Stimulated activated memory B cell treated with anti-CD40 and anti-IgM and Interleukin-4, amounts not matched to agents 10 μg/mL and 1 μg/mL and 100 μg/mL, for 72 hours (primary cell): ENCODE measurements at regions not wholly inside any gene's neighbourhood (a gene's known extent, or its start where the extent isn't known, plus 50 kb on each side); places are given as distances from the start of the nearest gene placed in this dataset.

Source experiments
- ATAC-seq: fragments of 150-1000 bp; cut with Tn5 transposase; 2 replicates; pipeline ENCODE4 v1.10.0; 2021
- H3K27ac Mint-ChIP-seq: one replicate; pipeline ENCODE4 v1.8.0; 2022; ENCODE audit warnings: mild to moderate bottlenecking, mixed read lengths
- H3K27me3 Mint-ChIP-seq: one replicate; pipeline ENCODE4 v1.8.0; 2022; ENCODE audit warnings: mixed read lengths
- H3K36me3 Mint-ChIP-seq: one replicate; pipeline ENCODE4 v1.8.0; 2022; ENCODE audit warnings: mixed read lengths
- H3K4me1 Mint-ChIP-seq: one replicate; pipeline ENCODE4 v1.8.0; 2022; ENCODE audit warnings: mixed read lengths
- H3K4me3 Mint-ChIP-seq: one replicate; pipeline ENCODE4 v1.8.0; 2022; ENCODE audit warnings: mild to moderate bottlenecking, moderate library complexity, mixed read lengths
- H3K9me3 Mint-ChIP-seq: one replicate; pipeline ENCODE4 v1.8.0; 2022; ENCODE audit warnings: mixed read lengths

DNA sequence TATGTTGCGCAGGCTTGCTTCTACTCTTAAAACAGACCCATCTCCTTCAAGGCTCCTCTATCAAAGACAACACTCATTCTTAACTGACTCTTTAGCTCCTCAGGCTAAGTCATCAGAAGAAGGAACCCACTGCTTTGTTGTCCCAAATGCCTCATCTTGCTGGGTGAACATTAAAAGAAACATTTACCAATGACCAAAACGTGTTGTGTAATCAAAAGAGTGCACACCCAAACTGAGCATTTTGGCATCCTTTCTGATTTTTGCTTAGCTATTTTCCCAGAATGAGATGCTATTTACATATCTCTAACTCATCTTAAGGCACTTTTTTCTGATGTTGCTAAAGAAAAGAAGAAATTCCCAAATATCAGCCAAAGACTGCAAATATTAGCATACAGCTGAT, 131.7 kb upstream of the VCX3A start:
- Mint-ChIP-seq H3K9me3 (no peaks in the 10 kb centered on the region), H3K27ac (no peak overlapping the region), H3K36me3 (no peaks in the 10 kb centered on the region), H3K27me3 (no peaks in the 10 kb centered on the region), H3K4me1 (peaks cover 9% of the 10 kb centered on the region), H3K4me3 (no peak overlapping the region)
- ATAC-seq, result no peak

DNA sequence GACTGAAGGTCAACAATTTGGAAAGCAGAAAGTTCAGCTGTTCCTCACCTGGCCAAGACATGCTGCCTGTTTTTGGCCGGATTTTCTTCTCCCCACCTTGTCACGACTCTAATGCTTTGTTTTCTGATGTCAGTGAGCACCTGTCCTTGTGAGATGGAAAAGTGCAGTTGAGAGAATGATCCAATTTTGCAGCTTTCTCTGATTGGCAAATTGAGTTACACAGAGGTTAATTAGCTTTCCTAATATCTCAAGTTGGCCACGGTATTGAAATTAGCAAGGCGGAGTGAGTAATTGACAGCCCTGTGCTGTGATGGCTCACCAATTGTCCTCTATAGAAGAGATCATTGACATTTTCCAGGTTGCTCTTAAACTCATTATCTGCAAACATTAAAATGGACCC, 126.8 kb upstream of the VCX3A start:
- no peak for ATAC-seq
- Mint-ChIP-seq H3K27ac (no peak overlapping the region), H3K36me3 (peaks cover 9% of the 10 kb centered on the region), H3K9me3 (peaks cover 5% of the 10 kb centered on the region), H3K27me3 (no peaks in the 10 kb centered on the region), H3K4me3 (no peak overlapping the region), H3K4me1 (no peaks in the 10 kb centered on the region)

DNA sequence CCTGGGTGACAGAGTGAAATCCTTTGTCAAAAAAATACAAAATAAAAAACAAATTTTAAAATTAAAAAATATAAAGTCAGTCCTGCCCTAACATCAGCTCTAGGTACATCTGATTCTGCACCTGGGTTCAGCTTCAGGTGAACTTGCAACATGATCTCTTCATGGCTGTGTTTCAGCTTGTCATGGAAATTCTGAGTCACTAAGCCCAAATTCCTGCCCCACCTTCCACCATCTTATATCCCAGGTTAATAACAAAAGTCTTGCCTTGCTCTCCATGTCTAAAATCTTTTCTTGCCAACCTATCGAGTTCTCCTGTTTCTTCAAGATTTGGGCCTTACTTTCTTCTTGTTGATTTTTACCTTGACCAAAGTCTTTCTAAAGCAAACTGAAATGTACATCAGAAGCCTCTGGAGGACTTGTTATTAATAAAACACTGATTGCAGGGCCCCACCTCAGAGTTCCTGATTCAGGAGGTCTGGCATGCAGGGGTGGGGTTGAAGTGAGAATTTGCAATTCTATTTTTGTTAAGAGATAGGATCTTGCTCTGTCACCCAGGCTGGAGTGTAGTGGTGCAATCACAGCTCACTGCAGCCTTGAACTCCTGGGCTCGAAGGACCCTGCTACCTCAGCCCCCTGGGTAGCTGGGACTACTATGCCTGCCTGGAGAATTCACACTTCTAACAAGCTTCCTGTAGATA, 125.8 kb upstream of the VCX3A start:
- ATAC-seq, result no peak
- no peak overlapping the region for H3K4me3 Mint-ChIP-seq
- H3K4me1 Mint-ChIP-seq, result no peaks in the 10 kb centered on the region
- H3K9me3 Mint-ChIP-seq, result peaks cover 5% of the 10 kb centered on the region
- H3K27me3 Mint-ChIP-seq, result no peaks in the 10 kb centered on the region
- H3K27ac Mint-ChIP-seq, result no peak overlapping the region
- H3K36me3 Mint-ChIP-seq, result peaks cover 9% of the 10 kb centered on the region

GRCh38 chrX:6645216-6645615, 110.3 kb upstream of the VCX3A start:
- Mint-ChIP-seq H3K9me3 (peaks cover 7% of the 10 kb centered on the region), H3K4me3 (no peak overlapping the region), H3K4me1 (peaks cover 6% of the 10 kb centered on the region), H3K27me3 (no peaks in the 10 kb centered on the region), H3K36me3 (no peaks in the 10 kb centered on the region), H3K27ac (no peak overlapping the region)
- no peak for ATAC-seq

GRCh38 chrX:6644411-6644810, 109.5 kb upstream of the VCX3A start:
- no peak overlapping the region for H3K27ac Mint-ChIP-seq
- no peak overlapping the region for H3K4me3 Mint-ChIP-seq
- ATAC-seq, result no peak
- no peaks in the 10 kb centered on the region for H3K27me3 Mint-ChIP-seq
- peaks cover 6% of the 10 kb centered on the region for H3K4me1 Mint-ChIP-seq
- H3K36me3 Mint-ChIP-seq, result no peaks in the 10 kb centered on the region
- peaks cover 7% of the 10 kb centered on the region for H3K9me3 Mint-ChIP-seq

DNA sequence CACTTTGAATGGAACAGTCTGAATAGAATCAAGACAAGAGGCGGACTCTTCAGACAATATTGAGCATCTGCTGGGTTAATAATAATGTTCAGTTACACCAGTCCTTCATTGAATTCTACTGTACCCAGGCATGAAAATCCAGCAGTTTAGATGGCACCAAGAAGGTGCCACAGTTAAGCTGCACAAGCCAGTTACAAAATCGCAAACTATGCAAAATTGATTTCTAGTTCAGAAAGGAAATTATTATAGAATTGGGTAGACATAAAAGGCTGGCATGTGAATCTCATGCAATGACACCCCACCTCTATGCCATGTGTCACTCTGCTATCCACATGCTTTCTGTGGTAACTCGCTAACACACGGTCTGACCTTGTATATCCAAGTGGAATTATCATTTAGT, 105.8 kb upstream of the VCX3A start:
- Mint-ChIP-seq H3K36me3 (no peaks in the 10 kb centered on the region), H3K4me3 (no peak overlapping the region), H3K27me3 (no peaks in the 10 kb centered on the region), H3K9me3 (peaks cover 9% of the 10 kb centered on the region), H3K27ac (no peak overlapping the region), H3K4me1 (no peaks in the 10 kb centered on the region)
- ATAC-seq, result no peak

GRCh38 chrX:6614506-6614905, 79.6 kb upstream of the VCX3A start:
- peaks cover 7% of the 10 kb centered on the region for H3K9me3 Mint-ChIP-seq
- no peaks in the 10 kb centered on the region for H3K27me3 Mint-ChIP-seq
- no peak for ATAC-seq
- H3K27ac Mint-ChIP-seq, result no peak overlapping the region
- H3K4me1 Mint-ChIP-seq, result no peaks in the 10 kb centered on the region
- H3K4me3 Mint-ChIP-seq, result no peak overlapping the region
- H3K36me3 Mint-ChIP-seq, result no peaks in the 10 kb centered on the region

DNA sequence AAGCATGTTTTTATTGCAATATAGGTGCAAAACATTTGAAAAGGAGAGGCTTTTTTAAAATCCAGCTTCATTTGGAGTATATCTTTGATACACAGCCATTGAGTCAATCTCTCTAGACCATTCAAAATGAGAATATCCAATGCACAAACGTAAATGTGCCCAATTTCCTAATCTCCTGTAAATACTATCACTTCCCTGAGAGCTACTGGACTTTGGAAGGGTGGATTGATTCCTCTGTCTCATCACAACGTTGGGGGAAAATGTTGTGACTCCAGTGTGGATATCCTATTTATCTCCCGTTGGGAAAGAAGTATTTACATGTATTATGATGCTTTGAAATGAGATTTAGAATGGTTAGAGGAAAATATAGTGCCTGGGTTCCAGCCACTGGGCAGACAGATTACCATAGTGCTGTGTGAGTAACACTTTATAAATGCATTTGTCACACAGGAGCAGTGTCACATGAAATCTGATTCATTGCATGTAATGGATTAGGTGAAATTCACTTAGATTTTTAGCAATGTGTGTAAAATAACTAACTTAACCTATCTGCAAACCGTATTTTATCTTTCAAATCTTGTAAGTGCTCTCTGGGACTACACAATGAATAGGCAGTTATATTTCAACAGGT, 64.4 kb upstream of the VCX3A start:
- no peaks in the 10 kb centered on the region for H3K36me3 Mint-ChIP-seq
- no peak for ATAC-seq
- H3K27ac Mint-ChIP-seq, result no peak overlapping the region
- H3K4me3 Mint-ChIP-seq, result no peak overlapping the region
- no peaks in the 10 kb centered on the region for H3K9me3 Mint-ChIP-seq
- H3K4me1 Mint-ChIP-seq, result no peaks in the 10 kb centered on the region
- no peaks in the 10 kb centered on the region for H3K27me3 Mint-ChIP-seq
